Neuron (in vitro differentiated cells): ENCODE measurements at regions not wholly inside any gene's neighbourhood (a gene's known extent, or its start where the extent isn't known, plus 50 kb on each side); places are given as distances from the start of the nearest gene placed in this dataset.

Experiments
- H2AFZ ChIP-seq: one replicate; pipeline ENCODE4 v1.6.1; 2013; ENCODE audit warnings: low read depth, mild to moderate bottlenecking, inconsistent platforms, low read length, moderate library complexity
- H3K27me3 ChIP-seq: one replicate; pipeline ENCODE4 v1.6.1; 2013; ENCODE audit warnings: low read length; ENCODE audit not compliant: insufficient read depth
- H3K36me3 ChIP-seq: one replicate; pipeline ENCODE4 v1.6.1; 2013; ENCODE audit warnings: low read length; ENCODE audit not compliant: insufficient read depth
- H3K4me1 ChIP-seq: one replicate; pipeline ENCODE4 v1.6.1; 2013; ENCODE audit warnings: low read length; ENCODE audit not compliant: insufficient read depth
- H3K4me3 ChIP-seq: 2 replicates; pipeline ENCODE4 v1.5.1; 2013; ENCODE audit warnings: mild to moderate bottlenecking, low read length, moderate library complexity
- H3K9me3 ChIP-seq: one replicate; pipeline ENCODE4 v1.6.1; 2013; ENCODE audit warnings: low read length

- Histone ChIP-seq H3K4me3 (no peak overlapping the region), H3K4me1 (no peaks in the 10 kb centered on the region), H2AFZ (no peak overlapping the region), H3K36me3 (no peaks in the 10 kb centered on the region), H3K27me3 (no peaks in the 10 kb centered on the region), H3K9me3 (peaks cover 2% of the 10 kb centered on the region)
These were observed 208.3 kb downstream of the FOXO1 start for GRCh38 chr13:40457929-40458719.

- no peak overlapping the region for H2AFZ ChIP-seq
- peaks cover 2% of the 10 kb centered on the region for H3K9me3 ChIP-seq
- no peak overlapping the region for H3K4me3 ChIP-seq
- H3K4me1 ChIP-seq, result no peaks in the 10 kb centered on the region
- no peaks in the 10 kb centered on the region for H3K27me3 ChIP-seq
- no peaks in the 10 kb centered on the region for H3K36me3 ChIP-seq
These were observed 207.8 kb downstream of the FOXO1 start for GRCh38 chr13:40458720-40458990.

- Histone ChIP-seq H3K27me3 (no peaks in the 10 kb centered on the region), H3K9me3 (peaks cover 2% of the 10 kb centered on the region), H3K4me1 (no peaks in the 10 kb centered on the region), H3K4me3 (no peak overlapping the region), H2AFZ (no peak overlapping the region), H3K36me3 (no peaks in the 10 kb centered on the region)
These were observed 206.3 kb downstream of the FOXO1 start for GRCh38 chr13:40460116-40460515.

- Histone ChIP-seq H3K4me3 (no peak overlapping the region), H3K4me1 (no peaks in the 10 kb centered on the region), H3K36me3 (no peaks in the 10 kb centered on the region)
These were observed 202.0 kb downstream of the FOXO1 start for GRCh38 chr13:40464337-40465014.

GRCh38 chr13:40465015-40465390, 201.4 kb downstream of the FOXO1 start:
- Histone ChIP-seq H3K4me3 (no peak overlapping the region), H3K27me3 (no peaks in the 10 kb centered on the region), H3K4me1 (no peaks in the 10 kb centered on the region), H2AFZ (no peak overlapping the region), H3K9me3 (peaks cover 2% of the 10 kb centered on the region), H3K36me3 (no peaks in the 10 kb centered on the region)

More at GRCh38 chr13:40464337-40465014, 202.0 kb downstream of the FOXO1 start:
- no peak overlapping the region for H2AFZ ChIP-seq
- H3K27me3 ChIP-seq, result no peaks in the 10 kb centered on the region
- H3K9me3 ChIP-seq, result peaks cover 2% of the 10 kb centered on the region

GRCh38 chr13:40466272-40466671, 200.2 kb downstream of the FOXO1 start:
- Histone ChIP-seq H3K4me1 (no peaks in the 10 kb centered on the region), H3K27me3 (no peaks in the 10 kb centered on the region), H3K9me3 (no peaks in the 10 kb centered on the region), H2AFZ (no peak overlapping the region), H3K36me3 (no peaks in the 10 kb centered on the region), H3K4me3 (no peak overlapping the region)

GRCh38 chr13:40468227-40468838, 198.1 kb downstream of the FOXO1 start:
- Histone ChIP-seq H3K36me3 (no peaks in the 10 kb centered on the region), H3K4me3 (no peak overlapping the region), H2AFZ (no peak overlapping the region), H3K27me3 (no peaks in the 10 kb centered on the region), H3K4me1 (no peaks in the 10 kb centered on the region), H3K9me3 (no peaks in the 10 kb centered on the region)

GRCh38 chr13:40469581-40470310, 196.7 kb downstream of the FOXO1 start:
- no peaks in the 10 kb centered on the region for H3K4me1 ChIP-seq
- H3K27me3 ChIP-seq, result no peaks in the 10 kb centered on the region
- no peaks in the 10 kb centered on the region for H3K9me3 ChIP-seq
- no peaks in the 10 kb centered on the region for H3K36me3 ChIP-seq
- no peak overlapping the region for H2AFZ ChIP-seq
- H3K4me3 ChIP-seq, result no peak overlapping the region

GRCh38 chr13:40470660-40471059, 195.8 kb downstream of the FOXO1 start:
- H3K4me1 ChIP-seq, result no peaks in the 10 kb centered on the region
- H2AFZ ChIP-seq, result no peak overlapping the region
- H3K9me3 ChIP-seq, result no peaks in the 10 kb centered on the region
- no peaks in the 10 kb centered on the region for H3K36me3 ChIP-seq
- H3K27me3 ChIP-seq, result no peaks in the 10 kb centered on the region
- no peak overlapping the region for H3K4me3 ChIP-seq

- Histone ChIP-seq H3K9me3 (no peaks in the 10 kb centered on the region), H3K4me1 (no peaks in the 10 kb centered on the region), H2AFZ (no peak overlapping the region), H3K36me3 (no peaks in the 10 kb centered on the region), H3K27me3 (no peaks in the 10 kb centered on the region), H3K4me3 (no peak overlapping the region)
These were observed 195.4 kb downstream of the FOXO1 start for GRCh38 chr13:40471076-40471475.

- Histone ChIP-seq H2AFZ (no peak overlapping the region), H3K27me3 (no peaks in the 10 kb centered on the region), H3K4me3 (no peak overlapping the region), H3K36me3 (no peaks in the 10 kb centered on the region), H3K9me3 (no peaks in the 10 kb centered on the region), H3K4me1 (no peaks in the 10 kb centered on the region)
These were observed 194.5 kb downstream of the FOXO1 start for GRCh38 chr13:40471911-40472310.

- Histone ChIP-seq H3K4me3 (no peak overlapping the region), H3K36me3 (no peaks in the 10 kb centered on the region), H3K4me1 (peaks cover 2% of the 10 kb centered on the region), H2AFZ (no peak overlapping the region), H3K27me3 (no peaks in the 10 kb centered on the region), H3K9me3 (no peaks in the 10 kb centered on the region)
These were observed 193.8 kb downstream of the FOXO1 start for GRCh38 chr13:40472427-40473220.
